K562 (cell line): ENCODE measurements at regions not wholly inside any gene's neighbourhood (a gene's known extent, or its start where the extent isn't known, plus 50 kb on each side); places are given as distances from the start of the nearest gene placed in this dataset.

Experiments used
- ATAC-seq: fragments of 200-7000 bp; cut with Tn5 transposase; 3 replicates; pipeline ENCODE4 v1.9.1; 2020; ENCODE audit warnings: moderate library complexity
- BruUV-seq: library from RNA; stranded (reverse); fragments of 400-500 nt; replicated peaks from 2 replicates; lab custom pipeline; 2021; lab: Mats Ljungman, UMichigan
- CTCF ChIA-PET: fragments of 300-600 bp; formaldehyde crosslinking; extraction: SDS; loops from one replicate; lab custom pipeline; 2021; ENCODE audit warnings: low intra/inter-chr PET ratio; lab: Yijun Ruan, JAX
- POLR2A ChIA-PET: fragments of 300-600, 350-650 bp; sonication (Branson Sonifier 250); formaldehyde crosslinking; extraction: SDS; loops from one replicate; lab custom pipeline; 2021; ENCODE audit warnings: antibody characterized with exemption, inconsistent platforms; lab: Yijun Ruan, JAX
- DNase-seq, 4 experiments: peaks; one replicate each; pipeline versions ENCODE4 v3.0.0 to v3.0.0-alpha.2; 2011 to 2018; ENCODE audit warnings: low spot score in 3 of 4, mixed read lengths in 3 of 4; ENCODE audit errors: extremely low read depth in 1 of 4
- FAIRE-seq: peaks from 2 replicates; lab custom pipeline; 2011; peaks lifted over from hg19 to GRCh38; lab: Jason Lieb, UNC
- H2AFZ ChIP-seq: 2 replicates; pipeline ENCODE4 v1.6.0; 2011; ENCODE audit warnings: low read depth, low read length, control low read depth, inconsistent platforms
- H3K27ac ChIP-seq: fragments of 200-600 bp; 3 replicates; pipeline ENCODE4 v1.8.0; 2011; ENCODE audit warnings: low read depth, mild to moderate bottlenecking, control low read depth, inconsistent platforms, low read length, moderate library complexity, mixed read lengths; ENCODE audit errors: extremely low read depth
- H3K27me3 ChIP-seq, 2 experiments: fragments of 300-600 bp in 1 of 2; 2 replicates in 1 of 2; 3 replicates in 1 of 2; pipeline versions ENCODE4 v1.6.0 to v1.8.0; 2011; ENCODE audit warnings: inconsistent platforms in 2 of 2, low read length in 2 of 2, mild to moderate bottlenecking in 1 of 2, mixed read lengths in 1 of 2, moderate library complexity in 1 of 2; ENCODE audit not compliant: control insufficient read depth in 2 of 2, insufficient read depth in 2 of 2
- H3K36me3 ChIP-seq: fragments of 300-600 bp; 3 replicates; pipeline ENCODE4 v1.8.0; 2011; ENCODE audit warnings: mild to moderate bottlenecking, low read length, inconsistent platforms; ENCODE audit not compliant: control insufficient read depth, insufficient read depth
- H3K4me1 ChIP-seq, 2 experiments: fragments of 200-600 bp in 1 of 2; replicated peaks in 1 of 2; 2 replicates in 1 of 2; 3 replicates in 1 of 2; pipeline versions ENCODE4 v1.5.1 to v1.8.0; 2011; ENCODE audit warnings: inconsistent platforms in 2 of 2, low read length in 2 of 2, mild to moderate bottlenecking in 1 of 2, mixed read lengths in 1 of 2, moderate library complexity in 1 of 2; ENCODE audit not compliant: control insufficient read depth in 2 of 2, insufficient read depth in 2 of 2
- H3K4me2 ChIP-seq: 2 replicates; pipeline ENCODE4 v1.6.1; 2011; ENCODE audit warnings: low read length, control low read depth, inconsistent platforms, mixed read lengths; ENCODE audit not compliant: insufficient read depth
- H3K4me3 ChIP-seq: fragments of 200-600 bp; sonication (generic), shearing (Covaris generic); 2 replicates; pipeline ENCODE4 v1.5.1; 2016; ENCODE audit warnings: control low read depth, inconsistent platforms
- H3K79me2 ChIP-seq: fragments of 200-600 bp; 3 replicates; pipeline ENCODE4 v1.8.0; 2011; ENCODE audit warnings: low read length, inconsistent platforms; ENCODE audit not compliant: control insufficient read depth, insufficient read depth
- H3K9ac ChIP-seq, 2 experiments: 2 replicates each; pipeline versions ENCODE4 v1.6.0 to v1.6.1; 2011; ENCODE audit warnings: low read depth in 2 of 2, low read length in 2 of 2, control low read depth in 1 of 2, inconsistent platforms in 1 of 2, mild to moderate bottlenecking in 1 of 2, mixed read lengths in 1 of 2; ENCODE audit not compliant: insufficient read depth in 1 of 2
- H3K9me1 ChIP-seq: one replicate; pipeline ENCODE4 v1.6.0; 2011; ENCODE audit warnings: inconsistent platforms, mild to moderate bottlenecking, low read length, moderate library complexity; ENCODE audit not compliant: control insufficient read depth, insufficient read depth
- H3K9me3 ChIP-seq: replicated peaks from 2 replicates; pipeline ENCODE4 v1.5.1; 2011; ENCODE audit warnings: low read depth, low read length, inconsistent platforms; ENCODE audit not compliant: control insufficient read depth, insufficient read depth
- H4K20me1 ChIP-seq: replicated peaks from 2 replicates; pipeline ENCODE4 v1.6.1; 2011; ENCODE audit warnings: low read length, inconsistent platforms, mixed read lengths; ENCODE audit not compliant: control insufficient read depth, insufficient read depth
- ATF3 ChIP-seq, 2 experiments: fragments of 450-650 bp in 1 of 2; sonication (generic) in 1 of 2; formaldehyde crosslinking in 1 of 2; IDR thresholded peaks in 1 of 2; conservative IDR thresholded peaks in 1 of 2; 2 replicates each; pipeline versions ENCODE4 v1.6.1 to v1.8.1; 2016 to 2023; ENCODE audit warnings: mild to moderate bottlenecking in 2 of 2, moderate library complexity in 2 of 2, inconsistent platforms in 1 of 2, missing genetic modification reagents in 1 of 2
- ILK ChIP-seq: fragments of 450-650 bp; IDR thresholded peaks from 2 replicates; pipeline ENCODE4 v1.6.1; 2016; ENCODE audit warnings: missing genetic modification characterization, low read depth, mild to moderate bottlenecking, missing compliant biosample characterization, moderate library complexity, borderline replicate concordance
- MTA1 ChIP-seq: fragments of 450-650 bp; IDR thresholded peaks from 2 replicates; pipeline ENCODE4 v1.6.1; 2017; ENCODE audit warnings: borderline replicate concordance
- POLR2B ChIP-seq: fragments of 450-650 bp; IDR thresholded peaks from 2 replicates; pipeline ENCODE4 v1.6.1; 2018; ENCODE audit warnings: low read depth; ENCODE audit not compliant: partially characterized antibody
- ZFP36 ChIP-seq: fragments of 150-350 bp; IDR thresholded peaks from 2 replicates; pipeline ENCODE4 v1.6.1; 2018; ENCODE audit warnings: low read length, low read depth; ENCODE audit not compliant: partially characterized antibody
- WGBS: fragments of 100-300 bp; shearing (Covaris generic); methylation state at CpG from one replicate; pipeline ENCODE4 v1.1.6; 2016; ENCODE audit warnings: low coverage, mixed read lengths; ENCODE audit not compliant: insufficient coverage; ENCODE audit errors: missing lambda C conversion rate; 5-methylcytosine and 5-hydroxymethylcytosine counted together
- in situ Hi-C: fragments of 300-500 bp; cut with MboI; formaldehyde crosslinking; loops from 4 replicates; pipeline ENCODE4 v1.15.0; 2018; ENCODE audit warnings: inconsistent platforms, mixed read lengths
- intact Hi-C: fragments of 100-400 bp; cut with micrococcal nuclease; formaldehyde crosslinking; loops from 2 replicates; pipeline ENCODE4 v1.14.2; 2022

- TF ChIP-seq ILK (tag) (no peak), MTA1 (no peak), POLR2B (no peak)
Observed at GRCh38 chr7:13309535-13309934, 622.1 kb downstream of the ARL4A start (continued).

- Histone ChIP-seq H3K27ac (no peak overlapping the region), H3K9ac (no peak overlapping the region), H3K4me1 (no peaks in the 10 kb centered on the region), H3K9me3 (no peaks in the 10 kb centered on the region), H4K20me1 (no peaks in the 10 kb centered on the region), H3K9me1 (no peaks in the 10 kb centered on the region), H3K36me3 (no peaks in the 10 kb centered on the region), H3K79me2 (no peaks in the 10 kb centered on the region), H2AFZ (no peak overlapping the region), H3K4me2 (no peak overlapping the region), H3K4me3 (no peak overlapping the region), H3K27me3 (no peaks in the 10 kb centered on the region)
- peak in 1 of 4 experiments; percentile 18 for DNase-seq
- POLR2A ChIA-PET: no interaction called here
- no peak for ATAC-seq
- FAIRE-seq: no peak
- in situ Hi-C loops: no loop called here
- no TSS peak for BruUV-seq
- intact Hi-C loops: no loop called here
- TF ChIP-seq ZFP36 (peak; percentile 84), ATF3 (IDR thresholded peaks at IDR 0.05) (no peak), ATF3 (CRISPR knock-in tag; conservative IDR thresholded peaks at IDR 0.05) (no peak)
- CTCF ChIA-PET: interaction anchor here (0.6 kb wide), 1 partner anchor 49 kb away, joined by 3 read pairs; no protein-coding TSS in a partner anchor
- WGBS: 0% methylated on average over 5 of the region's 5 CpGs
Observed at GRCh38 chr7:13312307-13312706, 624.9 kb downstream of the ARL4A start.
